ENCODE measurements at regions not wholly inside any gene's neighbourhood (a gene's known extent, or its start where the extent isn't known, plus 50 kb on each side); places are given as distances from the start of the nearest gene placed in this dataset.

GRCh38 chr7:41222746-41223145 is 480.1 kb downstream of the INHBA start:
- TF ChIP-seq EZH2phosphoT487 (conservative IDR thresholded peaks at IDR 0.05; ENCODE audit: low read length): no peak
- no peak for TF ChIP-seq CTCF (IDR thresholded peaks at IDR 0.05; ENCODE audit: insufficient read depth, low read length, poor library complexity, severe bottlenecking)

Measured in SU-DHL-6 (cell line).